Mucosa of gallbladder (tissue), 1 donor: ENCODE measurements at regions not wholly inside any gene's neighbourhood (a gene's known extent, or its start where the extent isn't known, plus 50 kb on each side); places are given as distances from the start of the nearest gene placed in this dataset.

Experiments used
- DNase-seq: peaks from one replicate; pipeline ENCODE4 v3.0.0-alpha.2; 2020; ENCODE audit warnings: low spot score
- donor health status: DM: no; HTN: no; CAD: no.

- no peak for DNase-seq
These were observed 295.0 kb downstream of the TCERG1L start for GRCh38 chr10:131016556-131016955.

- no peak for DNase-seq
These were observed 293.8 kb downstream of the TCERG1L start for GRCh38 chr10:131017566-131018285.

GRCh38 chr10:131018886-131019500 is 292.5 kb downstream of the TCERG1L start:
- no peak for DNase-seq

- no peak for DNase-seq
These were observed 291.8 kb downstream of the TCERG1L start for GRCh38 chr10:131019696-131020095.

- no peak for DNase-seq
These were observed 290.7 kb downstream of the TCERG1L start for GRCh38 chr10:131020775-131021174.

GRCh38 chr10:131021246-131021895 is 290.1 kb downstream of the TCERG1L start:
- no peak for DNase-seq

- no peak for DNase-seq
These were observed 289.6 kb downstream of the TCERG1L start for GRCh38 chr10:131021969-131022368.

GRCh38 chr10:131022369-131022768 is 289.2 kb downstream of the TCERG1L start:
- no peak for DNase-seq

GRCh38 chr10:131022981-131023380 is 288.5 kb downstream of the TCERG1L start:
- no peak for DNase-seq

GRCh38 chr10:131024259-131025131 is 287.0 kb downstream of the TCERG1L start:
- DNase-seq, result no peak

- DNase-seq, result no peak
These were observed 286.2 kb downstream of the TCERG1L start for GRCh38 chr10:131025333-131025732.

- DNase-seq, result no peak
These were observed 284.3 kb downstream of the TCERG1L start for GRCh38 chr10:131027256-131027655.

- no peak for DNase-seq
These were observed 280.2 kb downstream of the TCERG1L start for GRCh38 chr10:131031346-131031745.

- no peak for DNase-seq
These were observed 279.0 kb downstream of the TCERG1L start for GRCh38 chr10:131032329-131033165.

GRCh38 chr10:131033166-131034085 is 278.1 kb downstream of the TCERG1L start:
- no peak for DNase-seq

- DNase-seq, result no peak
These were observed 277.1 kb downstream of the TCERG1L start for GRCh38 chr10:131034451-131034850.

- DNase-seq, result no peak
These were observed 275.7 kb downstream of the TCERG1L start for GRCh38 chr10:131035779-131036178.

GRCh38 chr10:131038056-131038455 is 273.5 kb downstream of the TCERG1L start:
- no peak for DNase-seq

GRCh38 chr10:131041031-131041430 is 270.5 kb downstream of the TCERG1L start:
- DNase-seq, result no peak

- no peak for DNase-seq
These were observed 270.1 kb downstream of the TCERG1L start for GRCh38 chr10:131041441-131041840.
